ENCODE measurements at regions not wholly inside any gene's neighbourhood (a gene's known extent, or its start where the extent isn't known, plus 50 kb on each side); places are given as distances from the start of the nearest gene placed in this dataset.
"Not testable (repeated sequence)": the region's sequence is repeated elsewhere in the genome, so short reads cannot be mapped to it uniquely, and the experiment has no call there.

DNA sequence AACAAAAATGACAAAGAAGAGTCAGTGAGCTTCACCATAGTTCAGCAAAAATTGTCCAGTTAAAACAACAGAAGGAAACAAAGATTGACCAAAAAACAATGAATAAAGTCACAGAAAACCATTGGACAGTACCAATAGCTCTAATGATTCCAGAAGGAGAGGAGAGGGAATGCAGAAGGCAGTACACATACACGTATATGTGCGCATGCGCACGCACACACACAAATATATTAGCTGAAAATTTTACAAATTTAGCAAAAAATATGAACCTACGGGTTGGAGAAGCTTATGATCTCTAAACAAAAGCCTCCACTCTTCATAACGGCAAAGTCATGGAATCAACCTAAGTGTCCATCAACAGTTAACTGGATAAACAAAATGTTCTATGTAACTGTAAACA, 120.3 kb upstream of the MON1B start:
- no peak for DNase-seq

DNA sequence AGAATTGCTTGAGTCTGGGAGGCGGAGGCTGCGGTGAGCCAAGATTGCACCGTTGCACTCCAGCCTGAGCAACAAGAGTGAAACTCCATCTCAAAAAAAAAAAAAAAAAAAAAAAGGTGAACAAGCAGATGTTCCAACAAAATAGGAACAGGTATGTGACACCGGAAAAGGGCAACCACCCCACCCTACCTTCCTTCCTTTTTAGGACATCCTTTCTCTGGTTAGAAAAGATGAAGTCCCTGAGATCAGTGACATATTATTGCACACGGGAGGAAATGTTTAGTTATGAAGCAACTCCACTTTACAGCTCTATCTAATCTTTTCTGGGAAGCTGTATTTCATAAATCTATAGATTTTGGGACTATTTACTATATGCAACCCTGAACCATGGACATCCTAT, 114.2 kb upstream of the MON1B start:
- no peak for DNase-seq

DNA sequence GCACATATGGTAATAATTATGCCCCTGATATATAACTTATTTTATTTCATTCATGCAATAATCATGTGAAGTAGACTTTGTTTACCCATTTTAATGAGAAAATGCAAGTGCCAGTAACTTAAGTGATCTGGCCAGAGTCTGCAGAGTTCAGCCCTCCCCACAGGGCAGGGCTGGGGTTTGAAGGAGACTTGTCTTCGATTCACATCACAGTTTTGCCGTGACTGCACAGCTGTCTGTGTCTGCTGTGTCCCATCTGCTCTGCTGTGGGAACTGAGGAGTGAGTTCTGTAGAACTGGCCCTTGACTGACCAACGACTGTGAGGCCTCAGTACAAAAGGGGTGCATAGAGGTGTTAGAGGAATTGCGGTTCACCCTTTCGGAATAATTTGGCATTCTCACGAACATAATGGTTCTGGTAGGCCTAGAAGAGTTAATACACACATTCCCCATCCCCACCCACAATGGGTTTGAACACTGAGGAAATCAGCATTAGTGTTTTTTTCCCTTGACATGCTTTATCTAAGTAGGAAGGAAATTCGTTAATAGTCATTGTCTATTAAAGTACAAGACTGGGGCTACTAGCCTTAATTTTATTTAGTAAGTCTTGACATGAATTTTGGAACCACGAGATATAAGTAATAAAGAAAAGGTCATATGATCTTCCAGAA, 113.6 kb upstream of the MON1B start:
- DNase-seq = no peak

DNA sequence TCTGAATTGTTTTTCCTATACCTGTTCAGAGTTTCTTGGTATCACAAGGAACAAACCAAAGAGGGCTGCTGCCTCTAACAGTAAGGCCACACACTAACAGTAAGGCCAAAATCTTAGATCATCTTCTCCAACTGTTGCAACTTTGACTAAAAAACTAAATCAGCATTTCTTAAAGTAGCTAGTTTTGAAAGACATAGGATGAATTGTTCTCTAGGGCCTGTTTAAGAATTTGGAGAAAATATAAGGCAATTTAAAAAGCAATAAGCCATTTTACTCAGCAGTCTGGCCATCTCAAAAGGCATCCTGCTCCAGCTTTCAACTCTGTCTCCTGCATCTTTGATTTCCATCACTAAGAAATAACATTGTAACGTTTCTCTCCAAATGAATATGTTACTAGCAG, 105.0 kb upstream of the MON1B start:
- DNase-seq = no peak

DNA sequence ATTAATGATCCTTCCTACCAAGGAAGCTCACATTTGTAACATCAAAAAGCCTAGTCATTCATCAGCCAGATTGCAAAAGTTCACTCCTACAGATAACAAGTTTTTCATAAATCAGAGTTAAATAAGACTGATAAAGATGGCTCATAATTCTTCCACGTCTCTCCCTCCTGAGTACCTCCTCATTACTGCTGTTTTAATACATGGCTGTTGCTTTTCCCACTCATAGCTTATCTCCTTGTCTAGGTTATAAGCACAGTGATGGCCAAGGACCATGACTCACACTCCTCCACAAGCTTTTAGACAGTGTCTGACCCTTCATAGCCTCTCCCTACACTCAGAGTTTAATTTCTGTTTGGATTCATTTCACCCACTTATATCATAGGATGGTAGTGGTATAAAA, 100.9 kb upstream of the MON1B start:
- DNase-seq = no peak

DNA sequence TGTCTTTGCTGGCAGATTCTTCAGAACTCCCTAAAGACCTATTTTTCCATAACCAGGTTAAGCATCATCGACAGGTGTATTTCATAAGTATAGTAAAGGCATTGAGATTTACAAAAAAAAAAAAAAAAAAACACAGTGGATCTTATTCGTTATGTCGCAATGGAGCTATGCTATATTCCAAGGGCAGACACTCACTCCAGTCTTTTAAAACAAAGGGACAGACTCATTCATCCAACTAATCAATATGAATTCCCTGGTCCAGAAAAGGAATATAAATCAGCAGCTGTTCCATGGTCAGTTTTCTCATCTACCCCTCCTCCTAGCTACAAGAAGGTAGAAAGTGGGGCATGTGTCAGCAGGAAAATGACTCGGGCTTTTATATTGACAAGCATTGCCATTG, 97.7 kb upstream of the MON1B start:
- no peak for DNase-seq

DNA sequence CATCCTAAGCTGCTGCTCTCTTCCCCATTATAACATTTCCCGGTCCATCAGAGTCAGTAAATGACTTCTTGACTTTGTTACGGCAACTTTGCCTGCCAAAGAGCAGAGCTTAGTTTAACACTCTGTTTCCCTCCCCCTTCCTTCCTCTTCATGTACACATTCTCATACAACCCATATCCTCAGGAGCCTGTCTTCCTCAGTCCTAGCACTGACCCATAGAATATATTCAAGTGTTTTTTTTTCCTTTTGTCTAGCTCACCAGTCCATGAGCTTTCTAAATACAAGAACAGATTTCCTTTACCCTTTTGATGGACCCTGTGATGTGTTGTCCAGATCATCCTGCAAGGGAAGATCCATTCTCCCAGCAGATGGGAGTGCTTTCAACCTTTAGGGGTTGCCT, 97.0 kb upstream of the MON1B start:
- DNase-seq = no peak

DNA sequence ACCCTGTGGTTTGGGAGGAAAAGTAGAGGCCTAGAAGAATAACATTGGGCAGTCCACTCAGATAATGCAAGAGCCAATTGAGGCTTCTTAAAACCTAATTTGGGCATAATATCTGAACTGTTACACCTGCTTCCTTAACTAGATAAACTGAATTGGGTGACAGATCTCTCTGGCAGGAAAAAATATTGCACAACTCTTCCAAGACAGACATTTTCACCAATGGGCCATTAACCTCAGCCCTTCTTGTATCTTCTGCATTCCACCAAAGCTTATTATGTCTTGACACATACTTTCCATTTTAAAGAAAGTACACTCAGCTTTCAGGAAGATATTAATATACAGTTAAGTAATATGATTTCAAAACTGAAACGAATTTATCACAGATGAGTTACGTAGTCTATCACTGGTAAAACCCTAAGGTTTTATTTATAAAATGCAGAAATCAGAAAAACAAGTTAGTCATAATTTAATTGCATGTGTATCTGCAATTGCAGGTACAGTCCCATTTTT, 79.9 kb upstream of the MON1B start:
- DNase-seq = no peak

DNA sequence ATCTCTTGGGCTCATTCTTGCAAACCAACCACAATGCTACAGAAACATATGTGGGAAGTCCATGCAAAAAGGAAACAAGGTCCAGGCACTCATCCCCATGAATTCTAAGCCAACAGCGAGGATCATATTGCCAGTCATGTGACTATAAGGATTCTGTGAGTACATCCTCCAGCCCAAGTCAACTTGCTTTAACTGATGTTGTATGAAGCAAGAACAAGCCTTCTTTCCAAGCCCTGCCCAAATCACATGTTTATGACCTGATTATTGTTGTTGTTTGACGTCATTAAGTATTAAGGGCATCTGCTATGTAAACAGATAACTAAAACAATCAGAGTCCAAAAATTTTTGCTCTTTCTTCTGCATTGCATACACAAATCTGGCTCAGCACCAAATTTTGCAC, 78.2 kb upstream of the MON1B start:
- no peak for DNase-seq

DNA sequence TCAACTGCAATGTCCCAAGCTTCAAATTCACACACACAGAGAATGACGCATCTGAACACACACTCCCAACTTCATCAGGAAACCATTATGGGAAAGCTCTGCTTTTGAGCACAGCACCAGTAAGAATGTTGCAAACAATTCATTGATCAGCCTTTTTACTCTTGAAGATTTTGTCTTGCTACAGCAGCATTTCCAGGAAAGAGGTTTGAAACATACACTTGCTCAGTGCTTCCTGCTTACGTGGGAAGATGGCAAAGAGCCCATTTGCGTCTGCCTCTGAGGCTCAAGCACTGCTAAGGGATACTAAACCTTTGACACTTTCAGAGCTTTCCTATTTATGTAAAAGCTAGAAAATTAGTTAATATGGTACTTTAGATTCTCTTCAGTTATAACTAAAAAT, 77.2 kb upstream of the MON1B start:
- DNase-seq = no peak

DNA sequence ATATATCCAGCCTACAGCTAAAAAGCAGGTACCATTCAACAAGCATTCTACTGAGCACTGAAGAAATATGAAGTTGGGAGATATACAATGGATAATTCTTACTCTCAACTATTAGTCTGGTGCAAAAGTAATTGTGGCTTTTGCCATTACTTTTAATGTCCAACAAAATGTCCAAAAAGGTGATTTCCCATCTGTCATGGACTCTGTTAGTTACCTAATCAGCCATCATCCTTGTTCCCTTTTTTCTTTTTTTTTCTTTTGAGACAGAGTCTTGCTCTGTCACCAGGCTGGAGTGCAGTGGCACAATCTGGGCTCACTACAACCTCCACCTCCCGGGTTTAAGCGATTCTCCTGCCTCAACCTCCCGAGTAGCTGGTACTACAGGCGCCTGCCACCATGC, 76.6 kb upstream of the MON1B start:
- not testable (repeated sequence) for DNase-seq

DNA sequence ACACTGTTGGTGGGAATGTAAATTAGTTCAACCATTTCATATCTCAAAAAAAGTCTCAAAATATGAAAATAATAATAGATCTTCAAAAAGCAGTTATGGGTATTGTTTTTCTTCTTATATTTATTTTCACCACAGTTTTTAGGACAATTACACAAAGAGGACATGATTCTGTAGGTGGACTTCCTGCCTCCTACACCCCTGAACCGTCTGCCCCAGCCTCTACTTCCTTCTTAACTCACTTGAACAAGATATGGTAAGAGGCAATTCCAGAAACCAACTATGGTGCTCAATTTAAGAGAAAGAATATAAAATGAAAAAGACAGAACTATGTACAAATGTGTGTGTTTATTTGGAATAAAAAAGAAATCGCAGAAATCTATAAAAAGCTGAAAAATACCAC, 74.1 kb upstream of the MON1B start:
- DNase-seq = no peak

DNA sequence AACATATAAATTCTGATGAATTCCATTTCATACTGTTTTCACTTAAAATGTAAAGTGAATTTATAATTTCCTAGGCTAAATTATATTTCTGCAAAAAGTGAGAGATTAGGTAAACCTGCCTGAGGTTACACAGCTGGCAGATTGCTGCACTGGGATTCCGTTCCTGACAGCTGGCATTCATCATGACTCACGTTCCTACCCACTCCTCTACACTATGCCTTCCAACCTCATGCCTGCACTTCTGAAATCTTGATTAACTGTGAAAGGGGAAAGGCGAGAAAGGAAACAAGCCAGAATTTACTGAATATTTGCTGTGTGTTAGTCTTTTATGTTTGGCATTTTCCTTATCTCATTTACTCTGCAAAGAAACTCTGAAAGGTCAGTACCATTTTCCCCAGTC, 73.3 kb upstream of the MON1B start:
- no peak for DNase-seq

DNA sequence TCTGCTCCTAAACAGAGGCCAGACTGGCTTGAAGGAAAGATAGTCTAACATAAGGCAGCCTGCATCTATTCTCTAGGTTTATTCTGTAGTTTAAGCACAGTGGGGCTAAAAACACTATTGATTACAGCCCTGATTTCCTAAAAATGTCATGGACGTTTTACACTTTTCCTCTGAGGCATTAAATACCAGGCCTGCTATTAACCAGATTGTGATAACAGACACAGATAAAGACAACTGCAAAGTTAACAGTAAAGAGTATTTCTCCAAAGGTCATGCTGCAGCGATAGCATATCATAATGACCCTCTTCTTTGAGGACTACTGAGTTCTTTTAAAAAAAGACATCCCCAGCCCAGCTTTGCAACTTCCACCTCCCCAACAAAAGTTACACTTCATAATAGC, 59.6 kb upstream of the MON1B start:
- DNase-seq = no peak

DNA sequence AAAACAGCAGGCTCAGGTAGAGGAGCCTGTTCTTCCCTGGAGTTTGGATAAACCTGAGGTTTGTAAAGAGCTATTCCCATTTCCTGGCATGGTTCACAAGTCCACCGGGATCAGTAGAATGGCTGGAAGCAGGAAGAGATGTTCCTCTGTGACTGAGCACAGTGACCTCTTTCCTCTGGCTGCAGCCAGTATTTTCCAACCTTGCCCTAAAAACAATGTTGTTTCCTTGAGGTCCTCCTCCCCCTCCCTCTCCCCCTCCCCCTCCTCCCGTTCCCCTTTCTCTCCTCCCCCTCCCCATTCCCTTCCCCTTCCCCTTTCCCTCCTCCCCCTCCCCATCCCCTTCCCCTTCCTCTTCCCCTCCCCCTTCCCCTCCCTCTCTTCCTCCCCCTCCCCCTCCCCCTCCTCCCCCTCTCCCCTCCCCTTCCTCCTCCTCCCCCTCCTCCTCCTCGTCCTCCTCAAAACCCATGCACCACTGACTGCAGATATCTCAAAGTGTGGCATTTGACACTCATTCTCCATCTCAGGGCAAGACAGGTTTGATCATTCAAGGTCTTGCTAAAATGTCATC, 58.9 kb upstream of the MON1B start:
- no peak for DNase-seq

DNA sequence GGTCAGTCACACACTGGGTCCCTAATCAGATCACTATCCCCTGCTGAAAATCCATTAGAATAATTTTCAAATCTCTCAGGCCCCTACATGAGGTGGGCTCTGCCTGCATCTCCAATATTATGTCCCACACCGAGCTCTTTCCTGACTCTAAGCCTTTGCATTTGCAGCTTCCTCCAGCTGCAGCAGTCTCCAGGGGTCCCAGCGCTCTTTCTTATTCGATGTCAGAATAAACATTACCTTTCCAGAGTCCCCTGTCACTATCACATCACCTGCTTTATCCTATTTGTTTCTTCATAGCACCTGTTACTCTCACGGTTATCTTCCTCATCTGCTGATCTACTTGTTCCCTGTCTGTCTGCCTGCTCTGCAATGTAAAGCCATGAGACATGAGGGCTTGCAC, 57.3 kb upstream of the MON1B start:
- no peak for DNase-seq

DNA sequence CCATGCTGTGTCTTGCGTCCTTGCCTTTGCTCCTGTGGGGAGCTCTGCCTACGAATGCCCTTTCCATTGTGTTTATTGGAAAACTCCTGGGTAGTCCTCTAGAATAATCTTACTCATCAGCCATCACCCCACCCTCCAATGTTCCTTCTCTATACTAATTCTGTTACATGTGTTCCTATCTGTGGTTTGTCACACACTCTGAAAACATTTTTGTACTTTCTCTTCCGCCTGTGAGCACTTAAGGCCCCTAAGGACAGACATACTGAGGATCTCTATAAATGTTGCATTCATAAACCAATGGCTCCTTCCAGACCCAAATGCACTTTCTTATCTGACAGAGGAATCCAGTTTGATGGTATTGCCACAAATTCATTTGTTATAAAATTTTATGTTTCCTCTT, 53.9 kb upstream of the MON1B start:
- no peak for DNase-seq

Measured in activated CD4-positive, alpha-beta T cell treated with anti-CD3 and anti-CD28 coated beads, Interleukin-2, Interleukin-6, amounts not matched to agents 100 ng/mL and 50 ng/mL, durations not matched to agents 16 hours and 8 hours (primary cell).